GM18907 (cell line): ENCODE measurements at regions not wholly inside any gene's neighbourhood (a gene's known extent, or its start where the extent isn't known, plus 50 kb on each side); places are given as distances from the start of the nearest gene placed in this dataset.
"Not testable (repeated sequence)": the region's sequence is repeated elsewhere in the genome, so short reads cannot be mapped to it uniquely, and the experiment has no call there.

ENCODE experiments used
- ATAC-seq: cut with Tn5 transposase; IDR thresholded peaks from one replicate; pipeline ENCODE4 v1.9.1; 2021; ENCODE audit warnings: mild to moderate bottlenecking, moderate library complexity; ENCODE audit not compliant: unreplicated experiment

DNA sequence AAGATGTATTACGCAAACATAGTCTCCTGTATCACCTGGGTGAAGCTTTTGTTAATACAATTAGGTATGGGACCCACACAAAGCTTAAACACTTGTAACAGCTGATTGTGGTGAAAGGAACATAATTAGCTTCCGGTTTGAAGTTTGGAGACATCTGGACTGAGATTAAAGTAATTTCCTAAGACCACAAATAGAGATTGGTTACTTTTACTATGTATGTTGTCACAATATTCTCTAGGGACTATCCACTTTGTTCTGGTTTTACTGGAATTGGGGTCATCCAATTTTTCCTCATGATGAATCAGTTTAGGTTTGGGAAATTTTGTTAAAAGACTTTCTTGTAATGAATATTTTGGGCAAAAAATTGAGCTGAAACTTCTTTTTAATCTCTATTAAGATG, 71.8 kb upstream of the SAMSN1 start:
- ATAC-seq: no peak

DNA sequence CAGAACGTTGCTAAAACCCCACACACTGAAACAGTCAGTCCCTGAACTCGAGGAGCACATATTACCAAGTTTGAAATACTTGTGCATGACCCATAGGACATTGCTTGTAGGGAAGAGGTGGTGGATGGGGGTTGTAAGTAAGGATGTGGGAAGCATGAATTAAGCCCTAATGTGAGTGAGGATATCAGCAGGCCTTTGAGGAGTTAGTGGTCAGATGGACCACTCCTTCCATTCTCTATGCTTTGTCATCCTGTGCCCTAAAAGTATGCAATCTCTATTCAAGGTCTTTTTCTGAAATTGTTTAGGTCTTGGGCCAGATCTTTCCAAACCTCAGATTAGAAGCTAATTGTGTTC, 70.9 kb upstream of the SAMSN1 start:
- ATAC-seq: no peak

DNA sequence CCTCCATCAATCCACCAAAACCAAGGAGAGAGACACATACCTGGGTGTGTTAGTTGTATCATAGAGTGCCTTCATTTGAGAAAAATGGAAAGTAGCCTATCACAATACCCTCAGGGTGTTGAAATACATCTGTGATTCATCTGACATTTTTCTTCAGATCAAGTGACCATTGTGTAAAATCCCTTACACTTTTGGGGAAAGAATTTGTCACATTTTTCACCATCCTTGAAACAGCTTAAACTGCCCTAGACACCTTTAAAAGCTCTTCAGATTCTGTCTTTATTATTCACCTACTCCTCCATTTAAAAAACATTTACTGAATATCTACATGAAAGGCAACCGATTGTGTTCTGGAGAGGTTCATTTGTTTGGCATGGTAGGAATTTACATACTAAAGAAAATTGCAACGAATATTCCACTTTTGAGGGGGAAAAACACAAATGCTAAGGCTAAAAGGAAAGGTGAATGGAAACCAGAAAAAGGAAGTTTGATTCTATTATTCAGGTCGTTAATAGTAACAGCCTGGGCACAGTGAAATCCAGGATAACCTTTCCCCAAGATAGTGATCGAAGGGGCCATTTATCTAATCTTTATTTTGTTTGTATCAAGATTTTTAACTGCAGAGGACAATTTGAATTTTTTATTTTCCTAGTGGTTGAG, 70.4 kb upstream of the SAMSN1 start:
- no peak for ATAC-seq

DNA sequence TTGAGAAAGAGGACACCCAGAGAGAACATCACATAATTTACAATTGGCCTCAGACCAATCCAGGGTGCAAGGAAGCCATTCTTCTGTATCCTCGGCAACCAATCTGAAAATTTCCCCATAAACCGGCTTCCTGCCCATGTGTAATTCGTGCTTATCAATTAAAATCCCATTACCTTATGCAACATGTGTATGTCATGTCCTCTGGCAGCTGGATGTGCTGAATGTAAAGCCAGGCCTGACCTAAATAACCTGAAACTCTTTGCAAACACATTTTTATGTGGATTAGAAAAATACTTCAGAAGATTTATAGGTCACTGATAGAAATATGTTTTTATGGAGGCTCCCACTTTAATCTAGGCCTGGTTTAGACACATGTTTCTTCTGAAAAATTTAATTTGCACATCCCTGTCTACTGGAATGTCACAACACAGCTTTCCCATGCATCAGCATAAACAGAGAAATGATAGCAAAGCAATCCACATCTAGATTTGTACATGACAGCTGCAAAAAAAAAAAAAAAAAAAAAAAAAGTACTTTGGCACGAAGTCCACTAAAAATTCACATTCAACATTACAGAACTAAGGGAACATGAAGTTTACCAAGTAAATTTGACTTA, 69.4 kb upstream of the SAMSN1 start:
- no peak for ATAC-seq

DNA sequence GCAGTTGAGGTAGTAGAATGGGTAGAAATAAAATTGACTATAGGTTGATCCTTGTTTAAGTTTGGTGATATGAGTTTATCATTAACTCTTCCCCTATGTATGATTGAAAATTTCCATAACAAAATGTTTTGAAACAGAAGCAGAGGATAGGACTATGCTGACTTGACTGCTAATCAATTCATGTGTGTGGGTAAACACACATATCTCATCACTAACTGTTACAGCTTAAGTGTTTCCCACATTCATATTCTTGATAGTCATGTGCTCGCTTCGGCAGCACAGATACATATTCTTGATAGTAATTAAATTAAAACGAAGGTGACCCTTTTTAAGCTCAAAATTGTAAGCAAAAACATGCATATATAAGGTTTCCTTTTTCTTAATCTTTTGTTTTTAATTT, 68.2 kb upstream of the SAMSN1 start:
- no peak for ATAC-seq

DNA sequence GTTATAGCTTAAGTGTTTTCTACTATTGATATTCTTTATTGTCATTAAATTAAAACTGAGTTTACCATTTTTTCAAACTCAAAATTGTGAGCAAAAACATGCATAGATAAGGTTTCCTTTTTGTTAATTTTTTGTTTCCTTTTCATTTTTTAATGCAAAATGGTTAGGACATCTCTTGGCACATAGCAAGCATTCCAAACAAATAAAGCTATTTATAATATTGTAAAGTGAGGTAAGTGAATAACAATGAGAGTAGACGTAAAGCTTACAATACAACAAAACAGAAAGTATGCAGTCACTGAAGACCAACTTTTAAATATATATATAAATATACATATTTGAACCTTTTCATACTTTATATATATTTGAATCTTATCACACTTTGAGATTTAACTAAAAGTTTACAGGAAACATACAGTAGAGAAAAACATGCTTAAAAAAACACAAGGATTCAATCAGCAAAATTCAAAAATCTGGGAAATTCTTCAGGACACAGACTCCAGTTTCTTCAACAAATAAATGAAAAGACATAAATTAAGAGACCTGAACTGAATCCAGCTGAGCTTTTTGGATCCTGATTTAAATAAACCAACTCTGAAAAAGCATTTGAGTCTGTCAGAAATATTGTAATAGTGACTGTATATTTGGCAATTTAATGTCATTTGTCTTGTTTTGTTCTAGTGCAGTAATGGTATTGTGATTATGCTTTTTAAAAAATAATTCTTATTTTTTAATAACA, 67.5 kb upstream of the SAMSN1 start:
- ATAC-seq: no peak

DNA sequence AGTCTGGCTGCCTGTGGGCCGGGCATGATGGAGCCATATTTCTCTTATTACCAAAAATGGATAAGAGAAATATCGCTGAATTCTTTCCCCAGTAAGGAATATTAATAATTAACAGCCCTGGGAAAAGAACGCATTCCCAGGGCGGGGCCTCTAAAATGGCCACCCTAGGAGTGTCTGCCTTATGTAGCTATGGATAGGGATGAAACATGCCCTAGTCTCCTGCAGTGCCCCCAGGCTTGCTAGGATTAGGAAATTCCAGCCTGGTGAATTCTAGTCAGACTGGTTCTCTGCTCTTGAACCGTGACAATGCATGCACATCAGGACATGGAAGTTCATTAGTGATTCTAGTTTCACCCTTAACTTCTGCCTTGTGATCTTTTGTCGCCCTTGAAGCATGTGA, 64.0 kb upstream of the SAMSN1 start:
- not testable (repeated sequence) for ATAC-seq

DNA sequence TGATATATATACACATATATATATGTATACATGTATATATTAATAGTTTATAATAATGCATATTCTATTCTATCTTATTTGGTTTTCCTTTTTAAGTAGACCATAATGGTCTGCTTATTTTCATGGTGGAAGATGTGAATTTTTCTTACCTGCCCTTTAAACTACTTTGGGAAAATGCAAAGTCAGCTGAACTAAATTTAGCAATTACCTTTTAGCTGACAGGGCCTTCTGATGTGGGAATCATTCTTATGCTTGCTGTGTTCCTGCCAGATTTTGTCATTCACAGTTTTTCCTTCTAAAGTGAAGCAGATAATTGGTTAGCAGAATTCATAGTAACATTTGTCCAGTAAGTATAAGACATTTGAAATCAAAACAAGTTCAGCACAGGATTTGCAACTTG, 63.2 kb upstream of the SAMSN1 start:
- no peak for ATAC-seq

DNA sequence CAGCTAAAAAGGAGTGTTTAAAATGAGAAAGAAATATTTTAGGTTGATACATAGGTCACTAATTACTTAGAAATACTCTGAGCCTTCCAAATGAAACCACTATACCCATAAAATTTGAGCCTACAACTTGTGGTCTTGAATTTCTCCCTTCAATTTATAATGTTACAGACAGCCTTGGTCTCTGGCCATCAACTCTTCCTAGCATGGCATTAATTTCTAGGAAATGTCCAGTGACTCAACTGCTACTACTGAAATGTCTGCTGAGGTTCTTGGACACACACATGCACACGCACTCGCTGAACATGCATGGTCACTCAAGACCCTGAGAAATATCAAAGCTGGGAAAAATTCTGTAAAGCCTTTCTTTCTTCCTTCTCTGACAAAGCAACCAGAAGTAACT, 61.1 kb upstream of the SAMSN1 start:
- ATAC-seq: no peak

DNA sequence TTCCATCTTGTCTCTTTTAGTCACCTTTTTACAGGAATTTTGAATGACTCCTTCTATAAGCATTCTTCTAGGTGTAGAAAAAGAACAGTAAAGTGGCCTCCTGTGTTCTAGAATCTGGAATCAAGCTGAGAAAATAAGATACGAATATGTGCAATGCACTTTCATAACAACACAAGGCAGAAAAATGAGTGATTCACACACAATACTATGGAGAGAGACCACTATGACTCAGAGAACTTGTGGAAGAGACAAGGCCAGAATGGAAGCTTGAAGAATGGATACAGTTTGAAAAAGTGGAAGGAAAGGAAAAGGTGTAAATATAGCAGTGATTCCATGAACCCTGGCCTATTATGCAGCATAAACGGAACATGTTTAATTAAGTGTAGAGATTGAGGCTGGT, 57.1 kb upstream of the SAMSN1 start:
- no peak for ATAC-seq

DNA sequence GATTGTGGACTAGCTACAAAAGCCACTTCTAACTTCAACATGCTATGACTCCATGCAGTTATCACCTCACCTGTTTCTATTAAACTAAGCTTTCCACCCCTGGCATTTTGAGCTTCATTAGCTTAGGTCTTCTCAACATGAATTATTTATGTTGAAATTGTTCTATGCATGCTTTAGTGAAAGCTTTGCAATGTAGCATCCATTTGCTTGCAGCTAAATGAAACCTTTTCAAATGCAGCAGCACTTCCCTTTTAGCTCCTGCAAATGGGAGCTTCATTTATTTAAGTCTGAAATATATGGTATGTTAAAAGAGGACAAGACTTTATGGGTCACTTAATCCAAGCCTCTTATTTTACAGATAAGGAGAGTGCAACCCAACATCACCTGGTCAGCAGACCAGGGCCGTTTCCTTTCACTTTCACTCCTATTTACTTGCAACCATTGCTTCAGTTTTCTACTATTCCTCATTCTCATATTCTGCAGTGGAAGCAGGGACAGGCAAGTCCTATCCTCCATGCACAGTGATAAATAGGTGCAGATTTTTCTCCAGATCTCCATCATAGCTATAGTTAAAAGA, 56.4 kb upstream of the SAMSN1 start:
- peak; percentile 83 for ATAC-seq

DNA sequence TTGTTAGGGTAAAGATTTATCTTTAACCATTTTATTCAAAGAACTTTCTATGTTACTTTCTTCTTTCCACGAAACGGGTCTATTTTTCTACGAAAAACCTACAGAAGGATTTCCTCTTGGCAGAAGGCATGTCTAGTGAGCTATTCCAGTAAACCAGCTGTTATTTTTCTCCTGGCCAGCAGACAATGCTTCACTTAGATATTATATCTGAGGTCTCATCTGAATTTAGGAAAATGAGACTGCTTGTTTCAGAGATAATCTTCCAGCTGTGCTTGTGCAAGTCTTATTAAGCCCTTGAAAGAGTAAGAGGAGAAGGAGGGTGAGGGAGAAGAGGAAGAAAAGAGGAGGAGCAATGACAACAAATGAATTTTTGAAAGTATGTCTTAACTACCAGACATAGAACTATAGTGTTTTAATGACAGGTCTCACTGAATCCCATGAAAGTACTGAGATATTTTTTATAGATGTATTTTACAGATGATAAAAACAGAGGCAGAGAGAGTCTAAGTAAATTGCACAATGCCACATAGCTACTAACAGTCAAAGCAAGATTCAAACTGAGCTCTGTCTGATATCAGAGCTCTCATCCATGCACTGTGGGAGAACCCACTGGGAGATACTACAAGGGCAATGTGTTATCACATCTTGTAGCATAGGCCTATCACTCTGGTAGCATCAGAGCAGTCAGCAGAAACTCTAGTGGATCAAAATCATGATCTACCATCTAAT, 54.6 kb upstream of the SAMSN1 start:
- ATAC-seq: no peak

DNA sequence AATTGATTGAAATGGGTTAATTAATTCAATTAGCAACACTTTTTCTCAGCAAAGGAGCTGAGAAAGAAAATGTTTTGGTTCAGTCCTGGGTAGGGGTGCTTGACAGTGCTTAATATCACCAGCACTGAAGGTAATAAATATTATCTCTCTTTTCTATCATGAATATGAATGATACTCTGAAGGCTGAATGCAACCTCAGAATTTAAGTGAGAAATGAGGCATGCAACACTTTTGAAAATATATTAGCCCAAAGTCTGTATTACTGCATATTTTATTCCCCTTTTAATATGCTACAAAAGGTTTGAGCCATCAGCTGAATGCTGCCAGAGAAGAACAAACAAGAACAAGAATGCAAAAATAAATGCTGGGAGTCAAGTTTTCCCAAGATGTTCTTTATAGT, 52.0 kb upstream of the SAMSN1 start:
- ATAC-seq: no peak
